H1 (cell line): ENCODE measurements at regions not wholly inside any gene's neighbourhood (a gene's known extent, or its start where the extent isn't known, plus 50 kb on each side); places are given as distances from the start of the nearest gene placed in this dataset.

Experiments
- CTCF ChIA-PET: fragments of 300-600 bp; sonication (Branson Sonifier 250); formaldehyde crosslinking; loops from one replicate; lab custom pipeline; 2021; ENCODE audit not compliant: partially characterized antibody; lab: Charles Lee
- POLR2A ChIA-PET: fragments of 300-600 bp; sonication (Branson Sonifier 250); formaldehyde crosslinking; loops from one replicate; lab custom pipeline; 2021; ENCODE audit warnings: inconsistent platforms; ENCODE audit not compliant: partially characterized antibody; lab: Charles Lee
- DNase-seq, 2 experiments: peaks; one replicate each; pipeline versions ENCODE4 v3.0.0 to v3.0.0-alpha.2; 2010 to 2022; ENCODE audit warnings: low spot score in 2 of 2, low read depth in 1 of 2, mixed read lengths in 1 of 2
- FAIRE-seq: peaks from 2 replicates; lab custom pipeline; 2011; peaks lifted over from hg19 to GRCh38; lab: Jason Lieb, UNC
- H2AFZ ChIP-seq: 2 replicates; pipeline ENCODE4 v1.8.1; 2012; ENCODE audit warnings: low read length, inconsistent platforms
- H2AK5ac ChIP-seq: 2 replicates; pipeline ENCODE4 v1.6.1; 2013; ENCODE audit warnings: low read depth, low read length
- H2BK120ac ChIP-seq: replicated peaks from 2 replicates; pipeline ENCODE3; 2013; ENCODE audit warnings: low read depth, low read length, inconsistent platforms
- H2BK12ac ChIP-seq: 2 replicates; pipeline ENCODE4 v1.6.1; 2013; ENCODE audit warnings: low read depth, low read length
- H2BK15ac ChIP-seq: 2 replicates; pipeline ENCODE4 v1.6.1; 2013; ENCODE audit warnings: low read length
- H2BK20ac ChIP-seq: 2 replicates; pipeline ENCODE4 v1.6.1; 2013; ENCODE audit warnings: low read length
- H2BK5ac ChIP-seq: 2 replicates; pipeline ENCODE4 v1.6.1; 2013; ENCODE audit warnings: low read depth, low read length
- H3K14ac ChIP-seq: 2 replicates; pipeline ENCODE4 v1.6.1; 2013; ENCODE audit warnings: inconsistent platforms; ENCODE audit not compliant: insufficient read length
- H3K18ac ChIP-seq: 2 replicates; pipeline ENCODE4 v1.6.1; 2013; ENCODE audit warnings: low read length; ENCODE audit errors: extremely low read depth
- H3K23ac ChIP-seq: 2 replicates; pipeline ENCODE4 v1.6.1; 2013; ENCODE audit warnings: inconsistent platforms; ENCODE audit not compliant: insufficient read length
- H3K23me2 ChIP-seq: 2 replicates; pipeline ENCODE4 v1.6.1; 2013; ENCODE audit warnings: low read depth, low read length
- H3K27ac ChIP-seq: 2 replicates; pipeline ENCODE4 v1.6.1; 2011; ENCODE audit warnings: low read depth, low read length, inconsistent platforms
- H3K27me3 ChIP-seq, 4 experiments: replicated peaks in 1 of 4; 1 replicate in 1 of 4; 2 replicates in 3 of 4; pipeline versions ENCODE4 v1.6.1 to v1.8.1; 2011 to 2013; ENCODE audit warnings: low read length in 3 of 4, mild to moderate bottlenecking in 3 of 4, inconsistent platforms in 2 of 4, mixed read lengths in 2 of 4, moderate library complexity in 1 of 4; ENCODE audit not compliant: control insufficient read depth in 3 of 4, insufficient read depth in 3 of 4; ENCODE audit errors: extremely low read depth in 1 of 4
- H3K36me3 ChIP-seq, 4 experiments: 2 replicates each; pipeline versions ENCODE4 v1.6.1 to v1.8.1; 2011 to 2013; ENCODE audit warnings: mild to moderate bottlenecking in 4 of 4, low read length in 3 of 4, moderate library complexity in 2 of 4, control low read depth in 1 of 4, inconsistent platforms in 1 of 4; ENCODE audit not compliant: insufficient read depth in 4 of 4, control insufficient read depth in 2 of 4
- H3K4ac ChIP-seq: replicated peaks from 2 replicates; pipeline ENCODE3; 2013; ENCODE audit warnings: low read length, low read depth, mixed read lengths, inconsistent platforms; ENCODE audit not compliant: insufficient read length
- H3K4me1 ChIP-seq, 4 experiments: replicated peaks in 1 of 4; 1 replicate in 1 of 4; 2 replicates in 3 of 4; pipeline versions ENCODE4 v1.6.1 to v1.8.1; 2011 to 2013; ENCODE audit warnings: low read length in 3 of 4, inconsistent platforms in 2 of 4, mixed read lengths in 1 of 4; ENCODE audit not compliant: insufficient read depth in 4 of 4, control insufficient read depth in 3 of 4
- H3K4me2 ChIP-seq, 2 experiments: 2 replicates each; pipeline versions ENCODE4 v1.6.1 to v1.8.1; 2011 to 2013; ENCODE audit warnings: low read depth in 2 of 2, low read length in 2 of 2, control low read depth in 1 of 2, inconsistent platforms in 1 of 2, mild to moderate bottlenecking in 1 of 2; ENCODE audit not compliant: insufficient read depth in 1 of 2
- H3K4me3 ChIP-seq, 4 experiments: fragments of 200-600, 300-600 bp in 1 of 4; sonication (generic), shearing (Covaris generic), sonication (Bioruptor Twin) in 1 of 4; 2 replicates each; pipeline versions ENCODE4 v1.5.1 to v1.8.1; 2011 to 2016; ENCODE audit warnings: low read length in 4 of 4, low read depth in 3 of 4, control low read depth in 2 of 4, inconsistent platforms in 2 of 4, mild to moderate bottlenecking in 2 of 4, mixed read lengths in 1 of 4, moderate library complexity in 1 of 4; ENCODE audit not compliant: insufficient read depth in 2 of 4; ENCODE audit errors: extremely low read depth in 1 of 4
- H3K56ac ChIP-seq: replicated peaks from 2 replicates; pipeline ENCODE3; 2013; ENCODE audit warnings: low read depth, mild to moderate bottlenecking, mixed read lengths, low read length, inconsistent platforms; ENCODE audit not compliant: insufficient read length
- H3K79me1 ChIP-seq: 2 replicates; pipeline ENCODE4 v1.6.1; 2013; ENCODE audit warnings: low read depth, low read length, control low read depth
- H3K79me2 ChIP-seq, 2 experiments: 2 replicates each; pipeline versions ENCODE4 v1.6.1 to v1.8.1; 2012 to 2013; ENCODE audit warnings: low read length in 2 of 2, mild to moderate bottlenecking in 2 of 2, inconsistent platforms in 1 of 2; ENCODE audit not compliant: insufficient read depth in 2 of 2, control insufficient read depth in 1 of 2
- H3K9ac ChIP-seq, 4 experiments: replicated peaks in 1 of 4; 1 replicate in 1 of 4; 2 replicates in 3 of 4; pipeline versions ENCODE4 v1.6.1 to v1.8.1; 2011 to 2013; ENCODE audit warnings: low read depth in 3 of 4, low read length in 3 of 4, control low read depth in 2 of 4, mild to moderate bottlenecking in 2 of 4, moderate library complexity in 2 of 4, inconsistent platforms in 1 of 4; ENCODE audit errors: extremely low read depth in 1 of 4
- H3K9me3 ChIP-seq, 2 experiments: 2 replicates each; pipeline versions ENCODE4 v1.6.1 to v1.8.1; 2012 to 2013; ENCODE audit warnings: mild to moderate bottlenecking in 2 of 2, moderate library complexity in 2 of 2, control low read depth in 1 of 2, inconsistent platforms in 1 of 2, low read depth in 1 of 2, low read length in 1 of 2, mixed read lengths in 1 of 2; ENCODE audit not compliant: insufficient read depth in 2 of 2
- H4K20me1 ChIP-seq, 2 experiments: replicated peaks in 1 of 2; 2 replicates each; pipeline versions ENCODE3 to v1.8.1; 2011 to 2013; ENCODE audit warnings: inconsistent platforms in 2 of 2, low read length in 2 of 2, mild to moderate bottlenecking in 1 of 2; ENCODE audit not compliant: insufficient read depth in 2 of 2, control insufficient read depth in 1 of 2
- H4K5ac ChIP-seq: 2 replicates; pipeline ENCODE4 v1.6.1; 2013; ENCODE audit warnings: low read length, low read depth, mixed read lengths, inconsistent platforms; ENCODE audit not compliant: insufficient read length
- H4K8ac ChIP-seq: 2 replicates; pipeline ENCODE4 v1.8.0; 2013; ENCODE audit warnings: mild to moderate bottlenecking, moderate library complexity, low read length, inconsistent platforms; ENCODE audit not compliant: insufficient read depth; ENCODE audit errors: extremely low read depth
- H4K91ac ChIP-seq: replicated peaks from 2 replicates; pipeline ENCODE3; 2013; ENCODE audit warnings: low read length, mixed read lengths, inconsistent platforms; ENCODE audit not compliant: insufficient read length
- BACH1 ChIP-seq: IDR thresholded peaks from 2 replicates; pipeline ENCODE4 v1.6.1; 2012; ENCODE audit warnings: low read length, improper control_type of control experiment
- CBX8 ChIP-seq: fragments of 300-800, 300-1000 bp; sonication (generic); IDR thresholded peaks from 2 replicates; pipeline ENCODE4 v1.7.1; 2016; ENCODE audit warnings: low read depth, low read length, borderline replicate concordance
- CHD1 ChIP-seq: IDR thresholded peaks from 2 replicates; pipeline ENCODE4 v1.6.1; 2012; ENCODE audit warnings: low read depth, low read length, improper control_type of control experiment
- CTCF ChIP-seq, 3 experiments: IDR thresholded peaks; 1 replicate in 2 of 3; 2 replicates in 1 of 3; pipeline versions ENCODE4 v1.5.1 to v1.6.1; 2011; ENCODE audit warnings: low read length in 3 of 3, mild to moderate bottlenecking in 3 of 3, inconsistent platforms in 2 of 3, low read depth in 1 of 3, moderate library complexity in 1 of 3; ENCODE audit not compliant: insufficient read depth in 1 of 3; ENCODE audit errors: control extremely low read depth in 1 of 3
- HDAC2 ChIP-seq, 2 experiments: fragments of 300-600 bp in 1 of 2; sonication (generic) in 1 of 2; IDR thresholded peaks; 2 replicates each; pipeline ENCODE4 v1.6.1; 2011 to 2012; ENCODE audit warnings: low read depth in 2 of 2, low read length in 2 of 2, mild to moderate bottlenecking in 2 of 2, moderate library complexity in 2 of 2, borderline replicate concordance in 1 of 2, inconsistent platforms in 1 of 2
- JUN ChIP-seq: IDR thresholded peaks from 2 replicates; pipeline ENCODE4 v1.6.1; 2011; ENCODE audit warnings: low read depth, mild to moderate bottlenecking, improper control_type of control experiment, low read length
- RBBP5 ChIP-seq: IDR thresholded peaks from 2 replicates; pipeline ENCODE4 v1.7.1; 2012; ENCODE audit warnings: low read depth, mild to moderate bottlenecking, inconsistent platforms, low read length, moderate library complexity, borderline replicate concordance
- SRF ChIP-seq: IDR thresholded peaks from 2 replicates; pipeline ENCODE4 v1.6.1; 2011; ENCODE audit warnings: mild to moderate bottlenecking, low read depth, low read length, moderate library complexity
- TAF1 ChIP-seq: IDR thresholded peaks from 2 replicates; pipeline ENCODE4 v1.6.1; 2011; ENCODE audit warnings: mild to moderate bottlenecking, low read depth, low read length
- TBP ChIP-seq: IDR thresholded peaks from 2 replicates; pipeline ENCODE4 v1.6.1; 2011; ENCODE audit warnings: low read depth, low read length, improper control_type of control experiment
- ZNF274 ChIP-seq: IDR thresholded peaks from 2 replicates; pipeline ENCODE4 v1.7.0; 2012; ENCODE audit warnings: low read length, borderline replicate concordance; ENCODE audit errors: extremely low read depth
- WGBS, 2 experiments: shearing (Covaris generic) in 1 of 2; methylation state at CpG; one replicate each; pipeline versions ENCODE4 v1.1.6 to v1.1.7; 2013 to 2015; ENCODE audit warnings: low lambda C conversion rate in 2 of 2, mixed read lengths in 2 of 2, inconsistent platforms in 1 of 2, low coverage in 1 of 2, missing lambda C conversion rate in 1 of 2; ENCODE audit not compliant: insufficient replicate concordance in 2 of 2, insufficient coverage in 1 of 2, insufficient read length in 1 of 2; ENCODE audit errors: extremely low coverage in 1 of 2, missing lambda C conversion rate in 1 of 2; 5-methylcytosine and 5-hydroxymethylcytosine counted together
- TF ChIP-seq, protein P1 (sequence below): IDR thresholded peaks from 2 replicates; pipeline ENCODE4 v1.6.1; 2012; ENCODE audit warnings: inconsistent platforms

DNA sequence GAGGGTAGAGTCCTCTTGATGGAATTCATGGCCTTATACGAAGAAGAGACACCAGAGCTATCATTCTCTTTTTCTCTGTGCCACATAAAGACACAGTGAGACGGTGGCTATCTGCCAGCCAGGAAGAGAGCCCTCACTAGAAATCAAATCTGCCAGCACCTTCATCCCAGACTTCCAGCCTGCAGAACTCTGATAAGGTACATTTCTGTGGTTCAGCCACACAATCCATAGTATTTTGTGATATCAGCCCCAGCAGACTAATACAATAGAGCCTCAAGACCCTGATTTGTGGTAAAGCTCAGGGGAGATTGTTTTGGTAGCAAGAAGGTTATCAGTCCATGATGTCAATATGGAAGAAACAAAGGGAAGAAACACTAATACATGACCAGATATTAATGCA lies 1213.2 kb downstream of the NLGN4X start:
- Histone ChIP-seq H3K56ac (no peak overlapping the region), H3K4me1 (no peaks in the 10 kb centered on the region), H2BK15ac (no peak overlapping the region), H3K23me2 (no peaks in the 10 kb centered on the region), H3K4me2 (no peak overlapping the region), H2BK5ac (no peak overlapping the region), H2AFZ (no peak overlapping the region), H3K27me3 (no peaks in the 10 kb centered on the region), H3K79me2 (no peaks in the 10 kb centered on the region), H2BK120ac (no peak overlapping the region), H4K20me1 (no peaks in the 10 kb centered on the region), H3K4me3 (no peak overlapping the region), H3K27ac (no peak overlapping the region), H4K8ac (no peak overlapping the region), H2BK20ac (no peak overlapping the region), H3K23ac (no peak overlapping the region), H4K5ac (no peak overlapping the region), H2BK12ac (no peak overlapping the region), H3K9me3 (no peaks in the 10 kb centered on the region), H3K14ac (no peak overlapping the region), H3K18ac (no peak overlapping the region), H3K36me3 (no peaks in the 10 kb centered on the region), H3K9ac (no peak overlapping the region), H3K79me1 (no peaks in the 10 kb centered on the region), H4K91ac (no peak overlapping the region), H3K4ac (no peak overlapping the region), H2AK5ac (no peak overlapping the region)
- FAIRE-seq (peak; percentile 55), DNase-seq (no peak)
- 43% methylated on average over 2 of the region's 2 CpGs; no CpG with 5 or more reads in 1 of the 2 experiments for WGBS, 2 experiments
- ChIA-PET CTCF (no interaction called here), POLR2A (no interaction called here)
- TF ChIP-seq RBBP5: no peak
- no peak for TF ChIP-seq TAF1
- TF ChIP-seq TBP: no peak
- TF ChIP-seq CBX8: no peak
- no peak for TF ChIP-seq ZNF274
- TF ChIP-seq BACH1: no peak
- no peak for TF ChIP-seq SRF
- TF ChIP-seq CHD1: no peak
- TF ChIP-seq JUN: no peak
- no peak for TF ChIP-seq CTCF (IDR thresholded peaks at IDR 0.05; ENCODE audit: control extremely low read depth in 1 of 3, insufficient read depth in 1 of 3, low read depth in 1 of 3, low read length in 3 of 3)
- TF ChIP-seq, protein P1, sequence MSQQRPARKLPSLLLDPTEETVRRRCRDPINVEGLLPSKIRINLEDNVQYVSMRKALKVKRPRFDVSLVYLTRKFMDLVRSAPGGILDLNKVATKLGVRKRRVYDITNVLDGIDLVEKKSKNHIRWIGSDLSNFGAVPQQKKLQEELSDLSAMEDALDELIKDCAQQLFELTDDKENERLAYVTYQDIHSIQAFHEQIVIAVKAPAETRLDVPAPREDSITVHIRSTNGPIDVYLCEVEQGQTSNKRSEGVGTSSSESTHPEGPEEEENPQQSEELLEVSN: no peak
- TF ChIP-seq HDAC2 (IDR thresholded peaks at IDR 0.05; ENCODE audit: borderline replicate concordance in 1 of 2, low read depth in 2 of 2, low read length in 2 of 2): no peak
